OCI-LY7 (cell line): ENCODE measurements at regions not wholly inside any gene's neighbourhood (a gene's known extent, or its start where the extent isn't known, plus 50 kb on each side); places are given as distances from the start of the nearest gene placed in this dataset.

Source experiments
- BruUV-seq: library from RNA; stranded (reverse); fragments of 400-500 nt; replicated peaks from 2 replicates; lab custom pipeline; 2021; lab: Mats Ljungman, UMichigan
- CTCF ChIA-PET: fragments of 300-600 bp; sonication (Branson Sonifier 250); formaldehyde crosslinking; loops from one replicate; lab custom pipeline; 2022; ENCODE audit warnings: antibody characterized with exemption; ENCODE audit not compliant: unreplicated experiment; lab: Charles Lee
- POLR2A ChIA-PET: fragments of 300-600 bp; sonication (Branson Sonifier 250); formaldehyde crosslinking; loops from one replicate; lab custom pipeline; 2022; ENCODE audit warnings: antibody characterized with exemption; lab: Charles Lee
- DNase-seq: peaks from one replicate; pipeline ENCODE4 v3.0.0-alpha.2; 2015; ENCODE audit warnings: low spot score
- H2AFZ ChIP-seq: fragments of 200-600 bp; sonication (generic), shearing (Covaris generic); 2 replicates; pipeline ENCODE4 v1.6.1; 2014; ENCODE audit warnings: mild to moderate bottlenecking, antibody characterized with exemption, low read length, moderate library complexity
- H3K27ac ChIP-seq: fragments of 200-600 bp; sonication (generic); 2 replicates; pipeline ENCODE4 v1.5.1; 2014; ENCODE audit warnings: mixed run types, low read depth, mild to moderate bottlenecking, moderate library complexity, low read length, inconsistent platforms; ENCODE audit not compliant: poor library complexity, severe bottlenecking
- H3K36me3 ChIP-seq: fragments of 200-600 bp; sonication (generic); 2 replicates; pipeline ENCODE4 v1.6.1; 2014; ENCODE audit warnings: mild to moderate bottlenecking, antibody characterized with exemption, low read length, moderate library complexity, mixed read lengths; ENCODE audit not compliant: insufficient read depth
- H3K4me1 ChIP-seq: fragments of 200-600 bp; sonication (generic); 2 replicates; pipeline ENCODE4 v1.5.1; 2014; ENCODE audit warnings: mild to moderate bottlenecking, low read length; ENCODE audit not compliant: insufficient read depth, poor library complexity, severe bottlenecking
- H3K4me2 ChIP-seq: fragments of 200-600 bp; sonication (generic); 2 replicates; pipeline ENCODE4 v1.6.1; 2014; ENCODE audit warnings: mild to moderate bottlenecking, low read length
- H3K4me3 ChIP-seq: fragments of 200-600 bp; sonication (generic); 2 replicates; pipeline ENCODE4 v1.5.1; 2014; ENCODE audit warnings: mild to moderate bottlenecking, low read depth, low read length; ENCODE audit not compliant: poor library complexity, severe bottlenecking
- H3K79me2 ChIP-seq: fragments of 200-600 bp; sonication (generic); 2 replicates; pipeline ENCODE4 v1.6.1; 2016; ENCODE audit warnings: low read depth, mild to moderate bottlenecking, low read length, moderate library complexity, mixed read lengths; ENCODE audit not compliant: insufficient read depth
- H3K9me2 ChIP-seq: fragments of 200-600 bp; sonication (generic); 2 replicates; pipeline ENCODE4 v1.6.1; 2016; ENCODE audit warnings: mild to moderate bottlenecking, low read length, mixed read lengths; ENCODE audit not compliant: insufficient read depth
- H3K9me3 ChIP-seq: fragments of 200-600 bp; sonication (generic); 2 replicates; pipeline ENCODE4 v1.6.1; 2014; ENCODE audit warnings: mild to moderate bottlenecking, mixed run types, low read length, mixed read lengths
- H4K20me1 ChIP-seq: fragments of 200-600 bp; sonication (generic); 2 replicates; pipeline ENCODE4 v1.6.1; 2014; ENCODE audit warnings: mild to moderate bottlenecking, antibody characterized with exemption, low read length, moderate library complexity, mixed read lengths; ENCODE audit not compliant: insufficient read depth
- EZH2phosphoT487 ChIP-seq: fragments of 200-600 bp; sonication (generic); IDR thresholded peaks from 2 replicates; pipeline ENCODE4 v1.6.1; 2018; ENCODE audit warnings: low read depth, borderline replicate concordance, mild to moderate bottlenecking, mixed run types, antibody characterized with exemption, low read length, moderate library complexity, mixed read lengths
- intact Hi-C: fragments of 100-400 bp; cut with micrococcal nuclease; formaldehyde crosslinking; loops from one replicate; pipeline ENCODE4 v1.10.0; 2022; ENCODE audit not compliant: unreplicated experiment
- TF ChIP-seq, protein P1 (sequence below): fragments of 200-600 bp; sonication (generic); conservative IDR thresholded peaks from 2 replicates; pipeline ENCODE4 v1.5.1; 2014; ENCODE audit warnings: mild to moderate bottlenecking, antibody characterized with exemption, low read length, moderate library complexity, mixed read lengths

DNA sequence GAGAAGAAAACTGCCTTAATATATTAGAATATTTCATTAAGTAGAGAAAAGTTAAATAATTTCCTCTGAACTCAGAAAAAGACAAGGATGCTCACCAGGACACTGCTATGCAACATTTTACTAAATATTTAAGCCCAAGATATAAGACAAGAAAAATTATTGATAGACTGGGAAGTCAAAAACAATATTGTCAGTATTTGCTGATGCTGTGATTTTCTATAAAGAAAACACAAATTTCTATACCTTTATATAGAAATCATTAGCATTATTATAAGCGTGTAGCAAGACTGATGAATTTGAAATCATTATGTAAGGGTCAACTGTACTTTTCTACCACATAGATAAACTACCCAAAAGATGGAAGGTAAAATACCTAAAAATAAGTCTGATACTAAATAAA lies 451.0 kb downstream of the RNF144A start:
- intact Hi-C loops: no loop called here
- H3K4me3 ChIP-seq: no peak overlapping the region
- H3K9me3 ChIP-seq: no peaks in the 10 kb centered on the region
- H3K4me2 ChIP-seq: no peak overlapping the region
- H4K20me1 ChIP-seq: no peaks in the 10 kb centered on the region; the same call in 1 of the 2 replicates
- H3K27ac ChIP-seq: no peak overlapping the region
- ChIA-PET CTCF (no interaction called here), POLR2A (no interaction called here)
- H3K4me1 ChIP-seq: no peaks in the 10 kb centered on the region
- H3K36me3 ChIP-seq: no peaks in the 10 kb centered on the region
- no peaks in the 10 kb centered on the region for H3K79me2 ChIP-seq
- H2AFZ ChIP-seq: no peak overlapping the region
- H3K9me2 ChIP-seq: no peaks in the 10 kb centered on the region
- no TSS peak for BruUV-seq
- DNase-seq: no peak
- TF ChIP-seq, protein P1, sequence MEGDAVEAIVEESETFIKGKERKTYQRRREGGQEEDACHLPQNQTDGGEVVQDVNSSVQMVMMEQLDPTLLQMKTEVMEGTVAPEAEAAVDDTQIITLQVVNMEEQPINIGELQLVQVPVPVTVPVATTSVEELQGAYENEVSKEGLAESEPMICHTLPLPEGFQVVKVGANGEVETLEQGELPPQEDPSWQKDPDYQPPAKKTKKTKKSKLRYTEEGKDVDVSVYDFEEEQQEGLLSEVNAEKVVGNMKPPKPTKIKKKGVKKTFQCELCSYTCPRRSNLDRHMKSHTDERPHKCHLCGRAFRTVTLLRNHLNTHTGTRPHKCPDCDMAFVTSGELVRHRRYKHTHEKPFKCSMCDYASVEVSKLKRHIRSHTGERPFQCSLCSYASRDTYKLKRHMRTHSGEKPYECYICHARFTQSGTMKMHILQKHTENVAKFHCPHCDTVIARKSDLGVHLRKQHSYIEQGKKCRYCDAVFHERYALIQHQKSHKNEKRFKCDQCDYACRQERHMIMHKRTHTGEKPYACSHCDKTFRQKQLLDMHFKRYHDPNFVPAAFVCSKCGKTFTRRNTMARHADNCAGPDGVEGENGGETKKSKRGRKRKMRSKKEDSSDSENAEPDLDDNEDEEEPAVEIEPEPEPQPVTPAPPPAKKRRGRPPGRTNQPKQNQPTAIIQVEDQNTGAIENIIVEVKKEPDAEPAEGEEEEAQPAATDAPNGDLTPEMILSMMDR: no peak
- no peak for TF ChIP-seq EZH2phosphoT487

- TF ChIP-seq, protein P1: no peak
- no peak for TF ChIP-seq EZH2phosphoT487
- H3K36me3 ChIP-seq: no peaks in the 10 kb centered on the region
- H2AFZ ChIP-seq: no peak overlapping the region
- H3K27ac ChIP-seq: no peak overlapping the region
- H3K9me2 ChIP-seq: no peaks in the 10 kb centered on the region
- H3K4me2 ChIP-seq: no peak overlapping the region
- BruUV-seq: no TSS peak
- POLR2A ChIA-PET: no interaction called here
- no peak overlapping the region for H3K4me3 ChIP-seq
- no peaks in the 10 kb centered on the region for H3K79me2 ChIP-seq
- H3K4me1 ChIP-seq: no peaks in the 10 kb centered on the region
- no peak for DNase-seq
- intact Hi-C loops: no loop called here
- CTCF ChIA-PET: no interaction called here
- no peaks in the 10 kb centered on the region for H3K9me3 ChIP-seq
- no peaks in the 10 kb centered on the region; the same call in 1 of the 2 replicates for H4K20me1 ChIP-seq
These were observed 455.9 kb downstream of the RNF144A start for GRCh38 chr2:7373156-7373555.

DNA sequence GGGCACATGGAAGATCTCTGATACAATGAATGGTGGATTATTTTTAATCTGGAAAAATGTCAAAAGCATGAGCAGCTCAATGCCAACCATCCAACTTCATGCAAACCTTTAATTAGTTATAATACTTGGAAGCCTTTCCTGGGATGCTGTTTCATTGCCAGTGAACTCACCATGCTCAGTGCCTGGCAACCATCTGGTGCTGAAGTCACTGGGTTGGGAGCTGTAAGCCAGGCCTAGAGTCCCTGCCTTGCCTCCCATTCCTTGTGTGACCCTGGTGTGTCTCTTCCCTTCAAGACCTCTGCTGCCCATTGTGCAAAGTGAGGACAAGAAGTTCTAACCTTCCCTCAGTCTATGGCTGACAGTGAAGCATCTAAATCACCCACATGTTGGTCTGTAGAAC lies 458.7 kb downstream of the RNF144A start:
- H3K27ac ChIP-seq: no peak overlapping the region
- CTCF ChIA-PET: interaction anchor here (1.0 kb wide), 1 partner anchor 279 kb away, joined by 3 read pairs; no protein-coding TSS in a partner anchor
- H4K20me1 ChIP-seq: no peaks in the 10 kb centered on the region
- intact Hi-C loops: no loop called here
- no peak overlapping the region for H3K4me3 ChIP-seq
- no TSS peak for BruUV-seq
- no peak for DNase-seq
- H3K9me3 ChIP-seq: no peaks in the 10 kb centered on the region
- no peaks in the 10 kb centered on the region for H3K9me2 ChIP-seq
- no peaks in the 10 kb centered on the region for H3K4me1 ChIP-seq
- H3K36me3 ChIP-seq: no peaks in the 10 kb centered on the region
- no peak overlapping the region for H2AFZ ChIP-seq
- POLR2A ChIA-PET: no interaction called here
- H3K79me2 ChIP-seq: no peaks in the 10 kb centered on the region
- no peak for TF ChIP-seq EZH2phosphoT487
- TF ChIP-seq, protein P1: no peak
- no peak overlapping the region for H3K4me2 ChIP-seq
